ENCODE measurements at regions not wholly inside any gene's neighbourhood (a gene's known extent, or its start where the extent isn't known, plus 50 kb on each side); places are given as distances from the start of the nearest gene placed in this dataset.

DNA sequence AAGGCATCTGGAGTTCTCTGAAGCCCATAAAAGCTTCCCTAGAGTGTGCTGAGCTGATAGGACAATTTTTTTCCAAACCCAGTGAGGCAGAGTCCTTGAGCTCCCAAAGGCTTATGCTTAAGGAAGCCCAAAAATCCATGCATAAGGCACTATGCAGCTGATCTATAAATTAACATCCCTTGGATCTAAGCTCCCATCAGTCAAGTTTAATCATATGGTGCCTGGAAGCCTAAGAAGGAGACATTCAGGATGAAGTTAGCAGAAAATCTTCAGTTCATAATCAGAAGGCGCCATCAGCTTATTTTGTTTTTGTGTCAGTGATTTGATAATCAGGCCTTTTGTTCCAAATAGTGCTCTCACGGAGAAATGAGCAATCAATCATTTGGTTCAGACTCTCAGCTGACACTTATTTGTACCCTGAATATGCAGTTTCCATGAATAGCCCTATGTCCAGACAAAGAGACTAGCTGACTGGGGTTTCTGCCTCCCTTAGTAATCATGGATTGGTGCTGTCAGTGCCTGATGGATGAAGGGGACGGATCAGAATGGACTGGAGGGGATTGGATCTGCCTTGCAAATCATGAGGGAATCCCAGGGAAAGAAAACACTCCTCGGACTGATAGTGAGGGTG lies 464.8 kb upstream of the RGPD4 start:
- H3K27ac Mint-ChIP-seq, result no peak overlapping the region
- no peak overlapping the region for H3K4me3 Mint-ChIP-seq
- peaks cover 17% of the 10 kb centered on the region for H3K9me3 Mint-ChIP-seq
- ATAC-seq (no peak), DNase-seq (ENCODE audit: low spot score) (no peak)
- H3K27me3 Mint-ChIP-seq, result no peaks in the 10 kb centered on the region
- no peaks in the 10 kb centered on the region for H3K4me1 Mint-ChIP-seq (ENCODE audit: low read depth in 2 of 2)
- H3K36me3 Mint-ChIP-seq, result peaks cover 4% of the 10 kb centered on the region

- ATAC-seq (no peak), DNase-seq (ENCODE audit: low spot score) (no peak)
- Mint-ChIP-seq H3K4me1 (ENCODE audit: low read depth in 2 of 2) (no peaks in the 10 kb centered on the region), H3K9me3 (peaks cover 17% of the 10 kb centered on the region), H3K27me3 (no peaks in the 10 kb centered on the region), H3K4me3 (no peak overlapping the region), H3K36me3 (peaks cover 4% of the 10 kb centered on the region), H3K27ac (no peak overlapping the region)
These were observed 463.7 kb upstream of the RGPD4 start for GRCh38 chr2:107362993-107363392.

DNA sequence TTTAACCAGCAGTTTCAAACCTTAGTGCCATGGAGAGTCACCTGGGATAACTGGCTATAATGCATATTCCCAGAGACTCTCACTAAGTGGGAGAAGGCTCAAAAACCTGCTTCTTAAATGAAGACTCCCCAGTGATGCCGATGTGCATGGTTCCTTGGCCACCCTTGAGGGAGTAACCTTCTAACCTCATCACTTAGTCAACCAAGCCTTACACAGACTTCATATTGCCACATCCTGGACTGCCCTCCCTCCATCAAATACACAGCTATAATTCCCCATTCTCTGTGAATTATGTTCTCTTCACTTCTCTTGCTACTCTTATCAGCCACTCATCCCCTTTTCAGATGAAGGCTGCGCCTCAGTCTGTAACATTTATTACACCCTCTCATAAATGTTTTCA lies 462.9 kb upstream of the RGPD4 start:
- DNase-seq (ENCODE audit: low spot score), result no peak
- Mint-ChIP-seq H3K4me1 (ENCODE audit: low read depth in 2 of 2) (no peaks in the 10 kb centered on the region), H3K9me3 (peaks cover 17% of the 10 kb centered on the region), H3K27me3 (no peaks in the 10 kb centered on the region), H3K4me3 (no peak overlapping the region), H3K27ac (no peak overlapping the region), H3K36me3 (peaks cover 4% of the 10 kb centered on the region)
- ATAC-seq, result no peak

GRCh38 chr2:107364361-107364950 lies 462.2 kb upstream of the RGPD4 start:
- no peaks in the 10 kb centered on the region for H3K27me3 Mint-ChIP-seq
- no peak overlapping the region for H3K4me3 Mint-ChIP-seq
- DNase-seq (ENCODE audit: low spot score) (no peak), ATAC-seq (peak in 1 of 2 donors; percentile 20)
- H3K36me3 Mint-ChIP-seq, result peaks cover 4% of the 10 kb centered on the region
- H3K27ac Mint-ChIP-seq, result no peak overlapping the region
- peaks cover 17% of the 10 kb centered on the region for H3K9me3 Mint-ChIP-seq
- no peaks in the 10 kb centered on the region for H3K4me1 Mint-ChIP-seq (ENCODE audit: low read depth in 2 of 2)

- DNase-seq (ENCODE audit: low spot score) (no peak), ATAC-seq (no peak)
- Mint-ChIP-seq H3K27ac (no peak overlapping the region), H3K4me3 (no peak overlapping the region), H3K36me3 (peaks cover 5% of the 10 kb centered on the region), H3K4me1 (ENCODE audit: low read depth in 2 of 2) (no peaks in the 10 kb centered on the region), H3K27me3 (no peaks in the 10 kb centered on the region), H3K9me3 (peaks cover 22% of the 10 kb centered on the region)
These were observed 452.4 kb upstream of the RGPD4 start for GRCh38 chr2:107374249-107374648.

- Mint-ChIP-seq H3K36me3 (peaks cover 9% of the 10 kb centered on the region), H3K4me1 (ENCODE audit: low read depth in 2 of 2) (no peaks in the 10 kb centered on the region), H3K4me3 (no peak overlapping the region), H3K9me3 (peaks cover 20% of the 10 kb centered on the region), H3K27ac (no peak overlapping the region), H3K27me3 (no peaks in the 10 kb centered on the region)
- no peak for ATAC-seq
- DNase-seq (ENCODE audit: low spot score), result no peak
These were observed 449.8 kb upstream of the RGPD4 start for GRCh38 chr2:107376909-107377308.

GRCh38 chr2:107380912-107381311 lies 445.8 kb upstream of the RGPD4 start:
- DNase-seq (ENCODE audit: low spot score), result no peak
- ATAC-seq, result no peak
- H3K4me3 Mint-ChIP-seq, result no peak overlapping the region
- H3K36me3 Mint-ChIP-seq, result peaks cover 4% of the 10 kb centered on the region
- H3K27ac Mint-ChIP-seq, result no peak overlapping the region
- no peaks in the 10 kb centered on the region for H3K4me1 Mint-ChIP-seq (ENCODE audit: low read depth in 2 of 2)
- H3K9me3 Mint-ChIP-seq, result peaks cover 16% of the 10 kb centered on the region
- H3K27me3 Mint-ChIP-seq, result no peaks in the 10 kb centered on the region

DNA sequence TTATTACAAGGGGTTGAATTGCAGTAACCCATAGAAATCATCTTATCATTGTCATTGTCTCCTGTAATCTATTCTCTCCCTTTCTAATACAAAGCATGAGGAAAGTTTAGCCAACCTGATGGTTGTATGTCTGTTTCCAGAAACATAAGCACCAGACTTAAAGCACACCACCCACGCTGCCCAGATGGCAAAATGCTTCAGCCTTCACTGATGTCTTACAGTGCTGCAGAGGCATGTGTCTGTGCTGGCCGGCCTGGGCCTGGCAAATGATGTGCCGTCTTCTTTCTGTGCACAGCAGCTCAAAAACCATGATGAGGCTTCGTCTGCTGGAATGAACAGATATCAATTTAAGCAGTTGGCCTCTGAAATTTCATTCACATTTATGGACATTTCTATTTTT lies 443.0 kb upstream of the RGPD4 start:
- Mint-ChIP-seq H3K4me1 (ENCODE audit: low read depth in 2 of 2) (no peaks in the 10 kb centered on the region), H3K36me3 (peaks cover 4% of the 10 kb centered on the region), H3K27ac (no peak overlapping the region), H3K9me3 (peaks cover 26% of the 10 kb centered on the region), H3K27me3 (no peaks in the 10 kb centered on the region), H3K4me3 (no peak overlapping the region)
- ATAC-seq (no peak), DNase-seq (ENCODE audit: low spot score) (no peak)

DNA sequence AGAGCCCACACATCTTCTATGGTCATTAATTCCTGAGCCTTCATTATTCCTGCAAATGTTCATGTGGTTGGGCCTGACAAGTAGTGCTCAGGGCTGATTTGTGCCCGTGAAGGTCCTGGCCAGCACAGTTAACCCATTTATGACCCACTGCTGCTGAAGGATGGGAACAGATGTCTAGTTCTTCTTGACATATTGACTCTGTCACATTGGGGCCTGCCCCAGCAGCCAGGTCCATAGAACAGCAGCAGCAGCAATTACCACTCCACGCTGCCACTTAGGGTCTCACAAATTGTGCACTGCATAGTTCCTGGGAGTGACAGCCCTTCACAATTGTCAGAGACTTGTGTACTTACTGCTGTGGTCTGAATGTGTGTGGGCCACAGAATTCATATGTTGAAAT lies 442.3 kb upstream of the RGPD4 start:
- H3K27me3 Mint-ChIP-seq, result no peaks in the 10 kb centered on the region
- ATAC-seq (no peak), DNase-seq (ENCODE audit: low spot score) (no peak)
- no peaks in the 10 kb centered on the region for H3K4me1 Mint-ChIP-seq (ENCODE audit: low read depth in 2 of 2)
- H3K27ac Mint-ChIP-seq, result no peak overlapping the region
- H3K4me3 Mint-ChIP-seq, result no peak overlapping the region
- H3K9me3 Mint-ChIP-seq, result peaks cover 29% of the 10 kb centered on the region
- H3K36me3 Mint-ChIP-seq, result peaks cover 4% of the 10 kb centered on the region

- Mint-ChIP-seq H3K4me3 (no peak overlapping the region), H3K9me3 (peaks cover 22% of the 10 kb centered on the region), H3K4me1 (ENCODE audit: low read depth in 2 of 2) (no peaks in the 10 kb centered on the region), H3K27me3 (no peaks in the 10 kb centered on the region), H3K27ac (no peak overlapping the region), H3K36me3 (peaks cover 4% of the 10 kb centered on the region)
- ATAC-seq, result no peak
- DNase-seq (ENCODE audit: low spot score), result no peak
These were observed 440.8 kb upstream of the RGPD4 start for GRCh38 chr2:107385921-107386320.

GRCh38 chr2:107392241-107392704 lies 434.4 kb upstream of the RGPD4 start:
- peaks cover 8% of the 10 kb centered on the region for H3K9me3 Mint-ChIP-seq
- no peak overlapping the region for H3K27ac Mint-ChIP-seq
- ATAC-seq (no peak), DNase-seq (ENCODE audit: low spot score) (peak; percentile 56)
- no peaks in the 10 kb centered on the region for H3K27me3 Mint-ChIP-seq
- no peaks in the 10 kb centered on the region for H3K36me3 Mint-ChIP-seq
- no peaks in the 10 kb centered on the region for H3K4me1 Mint-ChIP-seq (ENCODE audit: low read depth in 2 of 2)
- no peak overlapping the region for H3K4me3 Mint-ChIP-seq

- H3K9me3 Mint-ChIP-seq, result peaks cover 9% of the 10 kb centered on the region
- no peaks in the 10 kb centered on the region for H3K27me3 Mint-ChIP-seq
- H3K27ac Mint-ChIP-seq, result no peak overlapping the region
- no peak overlapping the region for H3K4me3 Mint-ChIP-seq
- ATAC-seq, result no peak
- H3K4me1 Mint-ChIP-seq (ENCODE audit: low read depth in 2 of 2), result no peaks in the 10 kb centered on the region
- H3K36me3 Mint-ChIP-seq, result no peaks in the 10 kb centered on the region
- no peak for DNase-seq (ENCODE audit: low spot score)
These were observed 433.2 kb upstream of the RGPD4 start for GRCh38 chr2:107393516-107393915.

DNA sequence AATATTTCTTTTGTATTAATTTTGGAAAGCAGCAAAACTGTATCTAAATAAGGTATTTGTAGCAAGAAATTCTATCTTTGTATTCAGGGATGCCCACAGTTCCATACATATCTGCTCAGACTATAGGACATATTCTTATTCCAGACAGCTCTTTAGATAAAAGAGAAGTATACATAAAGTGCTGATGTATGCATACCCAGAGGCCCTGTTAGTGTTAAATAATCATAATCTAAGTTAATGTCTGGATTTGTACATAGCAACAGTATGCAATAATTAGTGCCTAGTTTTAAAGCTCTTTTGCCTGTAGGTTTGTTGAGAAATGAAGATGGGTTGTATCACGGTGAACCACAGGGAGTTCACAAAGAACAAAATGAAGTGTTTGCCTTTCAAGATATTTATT lies 428.0 kb upstream of the RGPD4 start:
- Mint-ChIP-seq H3K4me1 (ENCODE audit: low read depth in 2 of 2) (no peaks in the 10 kb centered on the region), H3K4me3 (no peak overlapping the region), H3K27me3 (no peaks in the 10 kb centered on the region), H3K27ac (no peak overlapping the region), H3K36me3 (no peaks in the 10 kb centered on the region), H3K9me3 (peaks cover 4% of the 10 kb centered on the region)
- ATAC-seq (no peak), DNase-seq (ENCODE audit: low spot score) (no peak)

DNA sequence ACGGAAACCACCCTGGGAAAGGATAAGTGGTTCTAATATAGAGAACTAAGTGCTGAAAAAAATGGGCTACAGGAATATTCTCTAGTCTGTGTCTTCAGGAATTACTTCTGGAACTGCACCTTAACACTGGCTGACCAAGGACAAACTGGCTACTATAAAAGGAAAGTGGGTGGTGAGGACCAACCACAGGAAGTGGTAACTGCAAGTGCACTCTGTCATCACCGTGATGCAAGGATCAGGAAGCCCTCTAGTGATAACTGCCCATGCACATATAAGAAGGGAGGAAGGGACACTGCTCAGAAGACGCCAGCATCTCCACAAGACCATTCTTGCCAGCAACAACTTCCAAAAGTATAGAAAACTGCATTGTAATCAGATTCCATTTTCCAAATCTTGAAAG lies 424.4 kb upstream of the RGPD4 start:
- H3K27ac Mint-ChIP-seq, result no peak overlapping the region
- no peaks in the 10 kb centered on the region for H3K4me1 Mint-ChIP-seq (ENCODE audit: low read depth in 2 of 2)
- H3K36me3 Mint-ChIP-seq, result no peaks in the 10 kb centered on the region

GRCh38 chr2:107405261-107405660 lies 421.4 kb upstream of the RGPD4 start:
- Mint-ChIP-seq H3K4me1 (ENCODE audit: low read depth in 2 of 2) (no peaks in the 10 kb centered on the region), H3K9me3 (peaks cover 3% of the 10 kb centered on the region), H3K36me3 (no peaks in the 10 kb centered on the region), H3K27ac (no peak overlapping the region), H3K27me3 (no peaks in the 10 kb centered on the region), H3K4me3 (no peak overlapping the region)
- DNase-seq (ENCODE audit: low spot score) (no peak), ATAC-seq (no peak)

More for the DNA sequence above, 424.4 kb upstream of the RGPD4 start:
- DNase-seq (ENCODE audit: low spot score) (no peak), ATAC-seq (no peak)
- no peaks in the 10 kb centered on the region for H3K27me3 Mint-ChIP-seq
- peaks cover 7% of the 10 kb centered on the region for H3K9me3 Mint-ChIP-seq
- H3K4me3 Mint-ChIP-seq, result no peak overlapping the region

All from natural killer cell treated with Interleukin-12 subunit alpha and Interleukin-12 subunit beta and Interleukin-15 and Interleukin-18, amount 100 ng/mL, for 72 hours (primary cell).